PC-3 (cell line): ENCODE measurements at regions not wholly inside any gene's neighbourhood (a gene's known extent, or its start where the extent isn't known, plus 50 kb on each side); places are given as distances from the start of the nearest gene placed in this dataset.

ENCODE experiments used
- CTCF ChIP-seq: fragments of 300-600 bp; sonication (generic); conservative IDR thresholded peaks from 2 replicates; pipeline ENCODE4 v1.5.1; 2017; ENCODE audit warnings: antibody characterized with exemption, low read depth, mild to moderate bottlenecking, low read length
- EZH2 ChIP-seq: fragments of 300-600 bp; sonication (generic); IDR thresholded peaks from one replicate; pipeline ENCODE4 v1.6.1; 2017; ENCODE audit warnings: antibody characterized with exemption, mild to moderate bottlenecking, low read length; ENCODE audit not compliant: unreplicated experiment

GRCh38 chr7:114784177-114784576 is 137.7 kb upstream of the MDFIC start:
- TF ChIP-seq CTCF (no peak), EZH2 (no peak)
